ENCODE measurements at regions not wholly inside any gene's neighbourhood (a gene's known extent, or its start where the extent isn't known, plus 50 kb on each side); places are given as distances from the start of the nearest gene placed in this dataset.

DNA sequence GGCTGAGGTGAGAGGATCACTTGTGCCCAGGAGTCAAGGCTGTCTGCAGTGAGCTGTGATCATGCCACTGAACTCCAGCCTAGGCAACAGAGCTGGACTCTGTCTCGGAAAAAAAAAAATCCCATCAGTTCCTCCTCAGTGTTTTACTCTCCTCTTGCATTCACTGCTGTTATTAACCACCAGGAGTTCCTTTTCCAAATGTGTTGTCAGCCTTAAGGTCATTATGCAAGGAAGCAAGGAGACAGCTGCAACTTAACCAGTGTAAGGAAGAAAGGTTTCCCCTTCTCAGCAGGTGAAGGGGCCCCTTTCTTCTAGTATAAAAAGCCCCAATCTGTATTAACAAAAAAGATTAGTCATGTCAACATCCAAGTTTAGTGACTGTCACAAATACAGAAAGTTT is 86.6 kb upstream of the LEP start:
- H3K4me3 ChIP-seq (ENCODE audit: control insufficient read depth, low read depth, low read length) = no peak overlapping the region
- TF ChIP-seq, protein P1, sequence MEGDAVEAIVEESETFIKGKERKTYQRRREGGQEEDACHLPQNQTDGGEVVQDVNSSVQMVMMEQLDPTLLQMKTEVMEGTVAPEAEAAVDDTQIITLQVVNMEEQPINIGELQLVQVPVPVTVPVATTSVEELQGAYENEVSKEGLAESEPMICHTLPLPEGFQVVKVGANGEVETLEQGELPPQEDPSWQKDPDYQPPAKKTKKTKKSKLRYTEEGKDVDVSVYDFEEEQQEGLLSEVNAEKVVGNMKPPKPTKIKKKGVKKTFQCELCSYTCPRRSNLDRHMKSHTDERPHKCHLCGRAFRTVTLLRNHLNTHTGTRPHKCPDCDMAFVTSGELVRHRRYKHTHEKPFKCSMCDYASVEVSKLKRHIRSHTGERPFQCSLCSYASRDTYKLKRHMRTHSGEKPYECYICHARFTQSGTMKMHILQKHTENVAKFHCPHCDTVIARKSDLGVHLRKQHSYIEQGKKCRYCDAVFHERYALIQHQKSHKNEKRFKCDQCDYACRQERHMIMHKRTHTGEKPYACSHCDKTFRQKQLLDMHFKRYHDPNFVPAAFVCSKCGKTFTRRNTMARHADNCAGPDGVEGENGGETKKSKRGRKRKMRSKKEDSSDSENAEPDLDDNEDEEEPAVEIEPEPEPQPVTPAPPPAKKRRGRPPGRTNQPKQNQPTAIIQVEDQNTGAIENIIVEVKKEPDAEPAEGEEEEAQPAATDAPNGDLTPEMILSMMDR (conservative IDR thresholded peaks at IDR 0.05; ENCODE audit: control insufficient read depth, insufficient read depth, low read depth, low read length) = no peak
- no peak for DNase-seq (ENCODE audit: low read depth)

DNA sequence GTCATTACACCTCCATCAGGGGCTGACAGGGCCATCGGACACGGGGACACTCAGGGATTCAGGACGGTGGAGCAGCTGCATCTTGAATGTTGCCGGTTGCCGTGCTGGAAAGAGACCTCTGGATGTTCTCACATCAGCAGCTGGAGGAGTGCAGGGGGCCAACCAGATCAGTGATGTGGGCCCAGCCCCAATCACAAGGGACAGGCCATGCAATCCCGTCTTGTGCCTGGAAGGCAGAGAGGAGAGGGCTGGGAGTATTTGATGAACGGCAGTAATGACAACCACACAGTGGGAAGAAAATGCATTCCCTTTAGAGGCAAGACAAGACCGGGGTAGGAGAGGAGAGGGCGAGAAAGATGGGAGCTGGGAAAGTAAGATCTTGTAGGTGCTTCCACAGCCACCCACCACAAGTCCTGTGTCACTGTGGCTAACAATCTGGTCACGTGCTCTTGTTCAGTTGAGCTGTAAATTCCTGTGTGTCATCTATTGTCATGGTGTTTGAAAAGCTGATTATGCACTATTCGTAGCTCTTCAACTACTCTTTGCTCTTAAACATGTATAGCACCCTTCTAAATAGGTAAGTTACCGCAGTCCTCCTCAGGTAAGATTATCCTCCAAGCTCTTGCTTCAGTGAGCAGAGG is 85.9 kb upstream of the LEP start:
- no peak for DNase-seq (ENCODE audit: low read depth)
- TF ChIP-seq, protein P1 (conservative IDR thresholded peaks at IDR 0.05; ENCODE audit: control insufficient read depth, insufficient read depth, low read depth, low read length) = no peak
- H3K4me3 ChIP-seq (ENCODE audit: control insufficient read depth, low read depth, low read length) = no peak overlapping the region

DNA sequence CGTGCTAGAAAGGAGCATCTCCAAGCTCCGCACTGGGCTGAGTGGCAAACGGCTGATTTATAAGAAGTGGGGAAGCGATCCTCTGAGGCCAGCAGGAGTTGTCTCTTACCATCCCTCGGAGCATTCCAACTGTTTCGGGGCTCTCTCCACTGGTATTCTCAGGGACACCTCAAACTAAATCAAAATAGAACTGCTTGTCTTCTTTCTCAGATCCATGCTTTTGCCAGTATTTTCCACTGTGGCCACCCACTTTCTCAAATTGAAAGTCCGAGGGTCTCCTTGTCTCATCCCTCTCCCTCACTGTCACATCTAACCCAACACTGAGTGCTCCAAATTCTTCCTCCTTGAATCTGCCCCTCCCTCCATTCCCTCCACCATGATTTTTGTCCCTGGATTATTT is 83.2 kb upstream of the LEP start:
- DNase-seq (ENCODE audit: low read depth) = no peak
- H3K4me3 ChIP-seq (ENCODE audit: control insufficient read depth, low read depth, low read length) = no peak overlapping the region
- TF ChIP-seq, protein P1 (conservative IDR thresholded peaks at IDR 0.05; ENCODE audit: control insufficient read depth, insufficient read depth, low read depth, low read length) = no peak

DNA sequence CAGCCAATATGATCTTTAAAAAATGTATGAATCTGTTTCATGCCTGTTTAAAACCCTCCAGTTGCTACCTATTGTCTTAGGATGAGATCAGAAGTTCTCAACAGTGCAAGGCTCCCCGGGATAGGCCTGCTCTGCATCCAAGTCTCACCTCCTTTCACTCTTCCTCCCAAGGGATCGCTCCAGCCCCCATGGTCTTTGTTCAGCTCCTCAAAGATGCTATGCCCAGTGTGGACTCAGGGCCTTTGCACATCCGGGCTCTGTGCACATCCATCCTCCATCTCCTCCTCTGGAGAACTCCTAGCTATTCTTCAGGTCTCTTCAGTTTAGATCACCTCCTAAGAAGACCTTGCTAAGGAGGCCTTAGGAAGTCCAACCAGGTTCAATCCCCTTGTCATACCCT is 82.7 kb upstream of the LEP start:
- no peak overlapping the region for H3K4me3 ChIP-seq (ENCODE audit: control insufficient read depth, low read depth, low read length)
- TF ChIP-seq, protein P1 (conservative IDR thresholded peaks at IDR 0.05; ENCODE audit: control insufficient read depth, insufficient read depth, low read depth, low read length) = no peak
- DNase-seq (ENCODE audit: low read depth) = no peak

DNA sequence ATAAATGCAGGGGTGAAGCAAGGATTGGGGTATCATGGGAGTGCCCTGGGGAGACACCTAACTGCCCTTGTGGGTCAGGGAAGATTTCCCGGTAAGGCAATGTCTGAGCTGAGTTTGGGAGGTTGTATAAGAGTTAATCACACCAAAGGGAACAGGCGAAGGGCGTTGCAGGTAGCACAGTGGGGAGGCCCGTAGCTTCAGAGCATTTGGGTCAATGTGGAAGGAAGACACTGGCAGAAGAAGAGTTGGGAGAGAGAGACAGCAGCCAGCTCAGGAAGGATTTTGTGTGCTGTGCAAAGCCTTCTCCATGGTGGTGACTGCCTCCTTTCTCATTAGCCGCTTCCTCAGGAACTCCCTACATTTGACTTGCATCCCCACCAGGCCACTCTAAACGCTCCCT is 80.8 kb upstream of the LEP start:
- DNase-seq (ENCODE audit: low read depth) = no peak
- no peak overlapping the region for H3K4me3 ChIP-seq (ENCODE audit: control insufficient read depth, low read depth, low read length)
- TF ChIP-seq, protein P1 (conservative IDR thresholded peaks at IDR 0.05; ENCODE audit: control insufficient read depth, insufficient read depth, low read depth, low read length) = no peak

DNA sequence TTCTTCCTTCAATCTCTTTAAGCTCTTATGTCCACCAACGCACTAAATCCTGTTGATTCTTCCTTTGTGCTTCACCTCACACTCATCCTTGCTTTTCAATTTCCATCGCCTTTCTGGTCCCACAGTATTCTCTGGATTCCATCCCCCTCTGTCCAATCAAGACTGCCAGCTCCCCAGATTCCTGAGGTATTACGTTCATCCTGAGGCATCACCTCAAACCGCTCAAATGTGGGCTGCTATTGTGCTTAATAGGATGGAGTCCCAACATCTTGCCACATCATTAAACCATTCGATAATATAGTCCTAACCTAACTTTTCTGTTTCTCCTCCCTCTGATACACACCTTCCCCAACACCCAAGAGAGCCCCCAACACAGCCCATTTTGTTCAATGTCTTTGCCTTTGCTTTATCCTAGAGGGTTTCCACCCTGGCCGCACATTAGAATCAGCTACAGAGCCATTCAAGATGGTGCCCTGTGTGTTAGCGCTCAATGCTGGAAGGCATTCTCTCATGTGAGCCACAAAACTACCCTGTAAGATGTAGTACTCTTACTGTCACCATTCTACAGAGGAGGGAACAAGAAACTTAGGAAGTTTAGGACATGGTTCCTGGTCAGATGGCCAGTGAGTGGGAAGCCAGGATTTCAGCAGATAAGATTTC is 79.5 kb upstream of the LEP start:
- H3K4me3 ChIP-seq (ENCODE audit: control insufficient read depth, low read depth, low read length) = no peak overlapping the region
- TF ChIP-seq, protein P1 (conservative IDR thresholded peaks at IDR 0.05; ENCODE audit: control insufficient read depth, insufficient read depth, low read depth, low read length) = no peak
- DNase-seq (ENCODE audit: low read depth) = no peak

Data from fibroblast of mammary gland (primary cell).